Stimulated activated CD8-positive, alpha-beta memory T cell treated with anti-CD3 and anti-CD28 coated beads, Interleukin-15, amount 100 ng/mL, for 4 hours (primary cell): ENCODE measurements at regions not wholly inside any gene's neighbourhood (a gene's known extent, or its start where the extent isn't known, plus 50 kb on each side); places are given as distances from the start of the nearest gene placed in this dataset.
"Not testable (repeated sequence)": the region's sequence is repeated elsewhere in the genome, so short reads cannot be mapped to it uniquely, and the experiment has no call there.

Experiments used
- DNase-seq, 2 donors: peaks; one replicate each; pipeline ENCODE4 v3.0.0-alpha.2; 2020; ENCODE audit warnings: low read depth in 2 of 2

- DNase-seq = no peak
Measured at GRCh38 chr22:23395530-23396361, 184.3 kb downstream of the IGLL1 start.

- no peak for DNase-seq
Measured at GRCh38 chr22:23394525-23395326, 185.4 kb downstream of the IGLL1 start.

GRCh38 chr22:23393721-23394320 is 186.3 kb downstream of the IGLL1 start:
- no peak for DNase-seq

GRCh38 chr22:23393199-23393598 is 186.9 kb downstream of the IGLL1 start:
- not testable (repeated sequence) for DNase-seq

- no peak for DNase-seq
Measured at GRCh38 chr22:23392420-23393121, 187.5 kb downstream of the IGLL1 start.

- no peak for DNase-seq
Measured at GRCh38 chr22:23391022-23391421, 189.1 kb downstream of the IGLL1 start.

- no peak for DNase-seq
Measured at GRCh38 chr22:23389271-23390071, 190.6 kb downstream of the IGLL1 start.

GRCh38 chr22:23388517-23388890 is 191.6 kb downstream of the IGLL1 start:
- DNase-seq = no peak

GRCh38 chr22:23387827-23388516 is 192.1 kb downstream of the IGLL1 start:
- no peak for DNase-seq

- no peak for DNase-seq
Measured at GRCh38 chr22:23386822-23387580, 193.1 kb downstream of the IGLL1 start.

- peak; percentile 46 to 52 for DNase-seq
Measured at GRCh38 chr22:23385678-23386631, 194.1 kb downstream of the IGLL1 start.

- DNase-seq = no peak
Measured at GRCh38 chr22:23384923-23385677, 195.0 kb downstream of the IGLL1 start.

- no peak for DNase-seq
Measured at GRCh38 chr22:23384431-23384830, 195.7 kb downstream of the IGLL1 start.

GRCh38 chr22:23383491-23384361 is 196.4 kb downstream of the IGLL1 start:
- no peak for DNase-seq

GRCh38 chr22:23382428-23383218 is 197.5 kb downstream of the IGLL1 start:
- DNase-seq = no peak
